Prostate gland (tissue), 2 donors: ENCODE measurements at regions not wholly inside any gene's neighbourhood (a gene's known extent, or its start where the extent isn't known, plus 50 kb on each side); places are given as distances from the start of the nearest gene placed in this dataset.

ENCODE experiments used
- DNase-seq: peaks from one replicate; pipeline ENCODE4 v3.0.0-alpha.2; 2019; ENCODE audit warnings: low spot score
- H3K27ac ChIP-seq, 2 donors: fragments of 200-600 bp; sonication (generic); 2 replicates each; pipeline ENCODE4 v1.5.1; 2017 to 2019
- H3K27me3 ChIP-seq: fragments of 200-600 bp; sonication (generic); replicated peaks from 2 replicates; pipeline ENCODE4 v1.5.1; 2019; ENCODE audit not compliant: insufficient read depth
- H3K36me3 ChIP-seq, 2 donors: fragments of 200-600 bp; sonication (generic); 1 replicate in 1 of 2; 2 replicates in 1 of 2; pipeline versions ENCODE4 v1.5.1 to v1.8.1; 2017 to 2019
- H3K4me1 ChIP-seq: fragments of 200-600 bp; sonication (generic); replicated peaks from 2 replicates; pipeline ENCODE4 v1.5.1; 2019
- H3K4me3 ChIP-seq, 2 donors: fragments of 200-600 bp; sonication (generic); 2 replicates each; pipeline ENCODE4 v1.5.1; 2017 to 2019
- H3K9me3 ChIP-seq: fragments of 200-600 bp; sonication (generic); 2 replicates; pipeline ENCODE4 v1.5.1; 2017
- POLR2A ChIP-seq: fragments of 450-650 bp; IDR thresholded peaks from one replicate; pipeline ENCODE4 v1.6.1; 2016; ENCODE audit warnings: antibody characterized with exemption, mild to moderate bottlenecking
- POLR2AphosphoS5 ChIP-seq: sonication (generic); formaldehyde crosslinking; IDR thresholded peaks from one replicate; pipeline ENCODE4 v1.6.1; 2017; ENCODE audit warnings: antibody characterized with exemption
- WGBS: methylation state at CpG from one replicate; pipeline ENCODE4 v1.1.5; 2018; 5-methylcytosine and 5-hydroxymethylcytosine counted together
- intact Hi-C: fragments of 100-400 bp; cut with DNase I; formaldehyde crosslinking; loops from one replicate; pipeline ENCODE4 v1.14.2; 2022
- TF ChIP-seq, protein P1 (sequence below), 4 experiments: fragments of 200-600 bp in 2 of 4; fragments of 450-650 bp in 2 of 4; sonication (generic) in 2 of 4; IDR thresholded peaks; 1 replicate in 3 of 4; 2 replicates in 1 of 4; pipeline ENCODE4 v1.5.1; 2016 to 2019; ENCODE audit warnings: antibody characterized with exemption in 4 of 4, mild to moderate bottlenecking in 2 of 4, moderate library complexity in 2 of 4

DNA sequence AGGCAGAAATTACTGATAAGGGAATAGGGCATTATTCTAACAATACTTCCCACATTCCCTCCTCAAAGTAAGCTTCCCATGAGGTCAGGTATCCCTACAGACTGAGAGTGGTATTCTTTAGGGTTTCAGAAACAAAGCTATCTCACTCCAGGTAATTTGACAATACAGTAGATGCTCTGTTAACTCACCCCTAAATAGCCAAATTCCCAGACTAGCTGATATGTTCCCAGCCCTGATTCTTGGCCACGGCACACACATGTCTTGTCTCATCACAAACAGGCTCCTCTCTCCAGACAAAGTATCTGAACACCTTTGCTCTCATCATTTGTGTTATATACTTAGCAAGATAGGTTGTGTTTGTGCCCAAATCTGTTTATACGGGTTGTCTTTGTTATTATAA lies 139.9 kb downstream of the ZNF608 start:
- intact Hi-C loops, result no loop called here
- H3K4me1 ChIP-seq, result no peaks in the 10 kb centered on the region
- TF ChIP-seq, protein P1, sequence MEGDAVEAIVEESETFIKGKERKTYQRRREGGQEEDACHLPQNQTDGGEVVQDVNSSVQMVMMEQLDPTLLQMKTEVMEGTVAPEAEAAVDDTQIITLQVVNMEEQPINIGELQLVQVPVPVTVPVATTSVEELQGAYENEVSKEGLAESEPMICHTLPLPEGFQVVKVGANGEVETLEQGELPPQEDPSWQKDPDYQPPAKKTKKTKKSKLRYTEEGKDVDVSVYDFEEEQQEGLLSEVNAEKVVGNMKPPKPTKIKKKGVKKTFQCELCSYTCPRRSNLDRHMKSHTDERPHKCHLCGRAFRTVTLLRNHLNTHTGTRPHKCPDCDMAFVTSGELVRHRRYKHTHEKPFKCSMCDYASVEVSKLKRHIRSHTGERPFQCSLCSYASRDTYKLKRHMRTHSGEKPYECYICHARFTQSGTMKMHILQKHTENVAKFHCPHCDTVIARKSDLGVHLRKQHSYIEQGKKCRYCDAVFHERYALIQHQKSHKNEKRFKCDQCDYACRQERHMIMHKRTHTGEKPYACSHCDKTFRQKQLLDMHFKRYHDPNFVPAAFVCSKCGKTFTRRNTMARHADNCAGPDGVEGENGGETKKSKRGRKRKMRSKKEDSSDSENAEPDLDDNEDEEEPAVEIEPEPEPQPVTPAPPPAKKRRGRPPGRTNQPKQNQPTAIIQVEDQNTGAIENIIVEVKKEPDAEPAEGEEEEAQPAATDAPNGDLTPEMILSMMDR (IDR thresholded peaks at IDR 0.05), result no peak
- TF ChIP-seq POLR2A (no peak), POLR2AphosphoS5 (no peak)
- no peak for DNase-seq
- 95% methylated on average over 2 of the region's 2 CpGs for WGBS
- H3K4me3 ChIP-seq, result no peak overlapping the region
- H3K27me3 ChIP-seq, result no peaks in the 10 kb centered on the region
- no peak overlapping the region for H3K27ac ChIP-seq
- no peaks in the 10 kb centered on the region for H3K36me3 ChIP-seq
- H3K9me3 ChIP-seq, result no peaks in the 10 kb centered on the region

DNA sequence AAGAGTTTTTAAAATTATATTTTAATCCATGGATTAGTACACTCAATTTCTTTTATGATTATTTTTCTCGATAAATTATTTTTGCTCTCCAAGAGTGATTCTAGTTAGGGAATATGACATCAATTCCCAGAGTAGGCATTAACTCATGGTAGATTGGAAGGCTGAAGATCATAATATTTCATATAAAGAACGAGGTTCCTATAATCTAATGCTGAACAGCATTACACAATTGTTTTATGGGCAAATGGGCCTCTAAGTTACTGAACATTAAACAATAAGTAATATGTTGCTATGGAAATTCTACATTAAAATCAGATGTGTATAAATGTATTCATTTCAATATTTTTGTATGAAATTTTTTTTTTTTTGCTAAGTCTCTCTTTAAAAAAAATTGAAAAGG lies 140.3 kb downstream of the ZNF608 start:
- TF ChIP-seq POLR2AphosphoS5 (no peak), POLR2A (no peak)
- TF ChIP-seq, protein P1 (IDR thresholded peaks at IDR 0.05), result no peak
- Histone ChIP-seq H3K27me3 (no peaks in the 10 kb centered on the region), H3K4me3 (no peak overlapping the region), H3K9me3 (no peaks in the 10 kb centered on the region), H3K4me1 (no peaks in the 10 kb centered on the region), H3K36me3 (no peaks in the 10 kb centered on the region), H3K27ac (peak overlapping the region in 1 of 2 donors; percentile 0)
- WGBS, result 77% methylated on average over 2 of the region's 2 CpGs
- intact Hi-C loops, result no loop called here
- no peak for DNase-seq

DNA sequence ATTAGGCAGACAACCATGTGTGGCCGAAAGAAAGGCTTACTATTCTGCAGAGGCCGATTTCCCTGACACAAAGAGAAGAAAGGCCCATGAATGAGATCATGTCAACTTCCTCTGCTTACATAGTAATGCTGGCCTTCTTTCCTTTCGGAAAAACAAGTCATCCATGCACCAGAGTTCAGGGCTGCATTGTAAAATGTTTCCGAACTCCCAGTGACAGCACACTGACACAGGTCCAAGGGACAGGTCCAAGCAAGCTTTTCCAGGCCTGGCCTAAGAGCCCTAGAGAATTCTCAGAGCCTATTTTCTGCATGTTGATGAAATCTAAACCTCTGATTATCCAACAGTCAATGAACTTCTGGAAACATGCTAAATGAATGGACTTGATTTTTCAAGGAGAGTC lies 140.9 kb downstream of the ZNF608 start:
- Histone ChIP-seq H3K27ac (peak overlapping the region in 1 of 2 donors; percentile 0), H3K4me3 (no peak overlapping the region), H3K36me3 (no peaks in the 10 kb centered on the region), H3K9me3 (no peaks in the 10 kb centered on the region), H3K27me3 (no peaks in the 10 kb centered on the region), H3K4me1 (no peaks in the 10 kb centered on the region)
- DNase-seq, result peak; percentile 63
- TF ChIP-seq POLR2AphosphoS5, result peak; percentile 71
- TF ChIP-seq, protein P1 (IDR thresholded peaks at IDR 0.05), result no peak
- 30% methylated on average over 4 of the region's 4 CpGs for WGBS
- intact Hi-C loops, result no loop called here

DNA sequence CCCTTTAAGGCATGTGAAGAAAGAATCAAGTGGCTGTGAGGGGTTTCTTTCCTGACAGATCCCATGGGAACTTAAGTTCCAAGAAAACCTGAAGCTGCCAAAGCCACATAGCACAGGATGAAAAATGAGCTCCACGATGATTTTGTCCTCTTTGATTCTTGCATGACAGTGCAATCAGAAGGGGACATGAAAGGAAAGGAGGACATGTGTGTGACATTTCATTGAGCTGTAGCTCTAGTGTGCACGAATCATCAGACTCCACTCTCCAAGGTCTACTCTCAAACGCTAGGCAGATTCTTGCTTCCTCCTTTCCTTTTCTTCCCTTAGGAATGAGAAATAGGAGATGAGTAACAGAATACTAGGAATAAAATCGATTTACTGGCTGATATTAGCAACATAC lies 142.0 kb downstream of the ZNF608 start:
- Histone ChIP-seq H3K9me3 (no peaks in the 10 kb centered on the region), H3K27ac (no peak overlapping the region), H3K27me3 (no peaks in the 10 kb centered on the region), H3K4me3 (no peak overlapping the region), H3K4me1 (peaks cover 5% of the 10 kb centered on the region), H3K36me3 (no peaks in the 10 kb centered on the region)
- intact Hi-C loops, result no loop called here
- no peak for DNase-seq
- TF ChIP-seq, protein P1 (IDR thresholded peaks at IDR 0.05), result no peak
- TF ChIP-seq POLR2A (no peak), POLR2AphosphoS5 (no peak)
- 64% methylated on average over 4 of the region's 4 CpGs for WGBS

DNA sequence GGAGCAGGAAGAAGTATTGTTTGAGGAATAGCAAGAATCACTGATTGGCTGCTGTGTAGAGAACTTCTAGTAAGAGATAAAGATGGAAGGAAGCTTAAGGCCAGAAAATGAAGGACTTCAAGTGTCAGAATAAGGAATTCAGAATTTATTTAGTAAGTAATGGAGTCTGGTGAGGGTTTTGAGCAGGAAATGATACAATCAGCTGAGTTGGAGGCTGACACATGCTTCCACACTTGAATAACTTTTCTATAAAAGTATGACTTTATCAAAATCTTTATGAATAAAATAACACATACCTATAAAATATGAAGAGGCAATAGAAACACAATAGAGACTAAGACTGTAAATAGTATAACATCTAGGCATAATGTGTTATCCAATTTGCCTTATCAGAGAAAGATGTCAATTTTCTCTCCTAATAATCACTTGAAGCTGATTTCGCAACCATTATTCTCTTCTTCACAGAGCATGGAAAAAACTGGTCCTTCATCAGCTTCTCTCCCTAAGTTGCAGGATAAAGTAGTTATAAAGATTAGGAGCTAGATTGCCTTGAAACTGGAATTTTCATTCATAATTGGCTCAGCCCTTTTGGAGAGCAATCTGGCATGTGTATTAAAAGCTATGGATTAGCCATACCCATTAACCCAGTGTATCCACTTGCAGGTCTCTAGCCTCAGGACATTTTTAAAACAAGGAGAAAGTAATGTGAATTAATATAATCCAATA lies 143.4 kb downstream of the ZNF608 start:
- intact Hi-C loops, result no loop called here
- no peak overlapping the region for H3K4me3 ChIP-seq
- no peaks in the 10 kb centered on the region for H3K27me3 ChIP-seq
- H3K4me1 ChIP-seq, result peaks cover 10% of the 10 kb centered on the region
- no peaks in the 10 kb centered on the region for H3K36me3 ChIP-seq
- no peak for DNase-seq
- TF ChIP-seq POLR2AphosphoS5 (no peak), POLR2A (no peak)
- TF ChIP-seq, protein P1 (IDR thresholded peaks at IDR 0.05), result no peak
- H3K27ac ChIP-seq, result no peak overlapping the region
- WGBS, result 89% methylated on average over 1 of the region's 1 CpG
- H3K9me3 ChIP-seq, result no peaks in the 10 kb centered on the region
